HCT116 (cell line): ENCODE measurements at regions not wholly inside any gene's neighbourhood (a gene's known extent, or its start where the extent isn't known, plus 50 kb on each side); places are given as distances from the start of the nearest gene placed in this dataset.

Experiments used
- CEBPB ChIP-seq: IDR thresholded peaks from 2 replicates; pipeline ENCODE4 v1.6.1; 2012; ENCODE audit warnings: low read depth
- EGR1 ChIP-seq: IDR thresholded peaks from 2 replicates; pipeline ENCODE4 v1.6.1; 2012; ENCODE audit warnings: low read depth
- EZH2phosphoT487 ChIP-seq: fragments of 200-600 bp; IDR thresholded peaks from 2 replicates; pipeline ENCODE4 v1.6.1; 2018; ENCODE audit warnings: antibody characterized with exemption, borderline replicate concordance
- RAD21 ChIP-seq: IDR thresholded peaks from 2 replicates; pipeline ENCODE4 v1.6.1; 2012; ENCODE audit warnings: low read depth, mild to moderate bottlenecking
- YY1 ChIP-seq: IDR thresholded peaks from 2 replicates; pipeline ENCODE4 v1.6.1; 2011; ENCODE audit warnings: low read length, low read depth, moderate library complexity, mild to moderate bottlenecking; ENCODE audit not compliant: insufficient replicate concordance; ENCODE audit errors: extremely low read depth
- ZFX ChIP-seq: fragments of 450-650 bp; IDR thresholded peaks from 2 replicates; pipeline ENCODE4 v1.6.1; 2017
- TF ChIP-seq, protein P1 (sequence below), 3 experiments: fragments of 200-600 bp in 1 of 3; sonication (generic) in 1 of 3; IDR thresholded peaks in 2 of 3; conservative IDR thresholded peaks in 1 of 3; 2 replicates each; pipeline ENCODE4 v1.5.1; 2012 to 2017; ENCODE audit warnings: low read depth in 2 of 3, low read length in 2 of 3, antibody characterized with exemption in 1 of 3, borderline replicate concordance in 1 of 3, control low read depth in 1 of 3, mild to moderate bottlenecking in 1 of 3, mixed read lengths in 1 of 3, mixed run types in 1 of 3, moderate library complexity in 1 of 3; ENCODE audit not compliant: insufficient read depth in 1 of 3
- TF ChIP-seq, protein P2 (sequence below): IDR thresholded peaks from 2 replicates; pipeline ENCODE4 v1.6.1; 2011; ENCODE audit warnings: mild to moderate bottlenecking, low read length, moderate library complexity; ENCODE audit not compliant: insufficient replicate concordance; ENCODE audit errors: extremely low read depth
- TF ChIP-seq, protein P3 (sequence below): IDR thresholded peaks from 2 replicates; pipeline ENCODE4 v1.6.1; 2012

DNA sequence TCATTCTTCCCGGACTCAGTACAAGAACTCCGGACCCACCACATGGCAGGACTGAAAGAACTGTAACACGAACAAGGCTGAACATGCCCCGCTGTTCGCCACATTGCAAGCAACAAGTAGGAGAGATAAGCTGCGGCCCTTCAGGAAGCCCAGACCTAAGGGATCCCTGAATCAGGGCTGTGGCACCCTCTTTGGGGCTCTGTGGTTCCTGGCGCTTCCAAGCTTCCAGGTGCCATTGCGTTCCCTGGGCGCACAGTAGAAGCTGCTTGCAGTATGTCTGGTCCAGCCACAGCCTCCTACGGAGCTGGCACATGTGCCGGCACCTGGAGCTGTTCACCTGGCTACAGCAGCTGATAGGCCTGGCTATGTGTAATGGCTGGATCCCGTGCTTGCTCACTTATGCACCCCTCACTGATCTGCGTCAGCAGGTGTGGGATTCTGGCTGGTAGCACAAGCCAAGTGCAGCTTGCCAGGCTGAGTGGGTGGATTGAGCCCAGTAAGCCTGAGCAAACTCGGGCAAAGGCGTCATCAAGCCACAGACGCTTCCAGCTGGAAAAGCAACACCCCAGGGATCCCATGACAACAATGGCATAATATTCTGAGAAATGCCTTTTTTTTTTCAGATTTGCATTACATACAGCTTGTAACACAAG lies 748.6 kb upstream of the GBE1 start:
- TF ChIP-seq, protein P1, sequence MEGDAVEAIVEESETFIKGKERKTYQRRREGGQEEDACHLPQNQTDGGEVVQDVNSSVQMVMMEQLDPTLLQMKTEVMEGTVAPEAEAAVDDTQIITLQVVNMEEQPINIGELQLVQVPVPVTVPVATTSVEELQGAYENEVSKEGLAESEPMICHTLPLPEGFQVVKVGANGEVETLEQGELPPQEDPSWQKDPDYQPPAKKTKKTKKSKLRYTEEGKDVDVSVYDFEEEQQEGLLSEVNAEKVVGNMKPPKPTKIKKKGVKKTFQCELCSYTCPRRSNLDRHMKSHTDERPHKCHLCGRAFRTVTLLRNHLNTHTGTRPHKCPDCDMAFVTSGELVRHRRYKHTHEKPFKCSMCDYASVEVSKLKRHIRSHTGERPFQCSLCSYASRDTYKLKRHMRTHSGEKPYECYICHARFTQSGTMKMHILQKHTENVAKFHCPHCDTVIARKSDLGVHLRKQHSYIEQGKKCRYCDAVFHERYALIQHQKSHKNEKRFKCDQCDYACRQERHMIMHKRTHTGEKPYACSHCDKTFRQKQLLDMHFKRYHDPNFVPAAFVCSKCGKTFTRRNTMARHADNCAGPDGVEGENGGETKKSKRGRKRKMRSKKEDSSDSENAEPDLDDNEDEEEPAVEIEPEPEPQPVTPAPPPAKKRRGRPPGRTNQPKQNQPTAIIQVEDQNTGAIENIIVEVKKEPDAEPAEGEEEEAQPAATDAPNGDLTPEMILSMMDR (IDR thresholded peaks at IDR 0.05 in 2 of 3, conservative IDR thresholded peaks at IDR 0.05 in 1 of 3; ENCODE audit: borderline replicate concordance in 1 of 3, insufficient read depth in 1 of 3, low read depth in 2 of 3, low read length in 2 of 3), result no peak
- TF ChIP-seq YY1 (no peak), EZH2phosphoT487 (no peak), EGR1 (no peak), ZFX (no peak), RAD21 (no peak), CEBPB (no peak)
- TF ChIP-seq, protein P2, sequence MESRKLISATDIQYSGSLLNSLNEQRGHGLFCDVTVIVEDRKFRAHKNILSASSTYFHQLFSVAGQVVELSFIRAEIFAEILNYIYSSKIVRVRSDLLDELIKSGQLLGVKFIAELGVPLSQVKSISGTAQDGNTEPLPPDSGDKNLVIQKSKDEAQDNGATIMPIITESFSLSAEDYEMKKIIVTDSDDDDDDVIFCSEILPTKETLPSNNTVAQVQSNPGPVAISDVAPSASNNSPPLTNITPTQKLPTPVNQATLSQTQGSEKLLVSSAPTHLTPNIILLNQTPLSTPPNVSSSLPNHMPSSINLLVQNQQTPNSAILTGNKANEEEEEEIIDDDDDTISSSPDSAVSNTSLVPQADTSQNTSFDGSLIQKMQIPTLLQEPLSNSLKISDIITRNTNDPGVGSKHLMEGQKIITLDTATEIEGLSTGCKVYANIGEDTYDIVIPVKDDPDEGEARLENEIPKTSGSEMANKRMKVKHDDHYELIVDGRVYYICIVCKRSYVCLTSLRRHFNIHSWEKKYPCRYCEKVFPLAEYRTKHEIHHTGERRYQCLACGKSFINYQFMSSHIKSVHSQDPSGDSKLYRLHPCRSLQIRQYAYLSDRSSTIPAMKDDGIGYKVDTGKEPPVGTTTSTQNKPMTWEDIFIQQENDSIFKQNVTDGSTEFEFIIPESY, result no peak
- TF ChIP-seq, protein P3, sequence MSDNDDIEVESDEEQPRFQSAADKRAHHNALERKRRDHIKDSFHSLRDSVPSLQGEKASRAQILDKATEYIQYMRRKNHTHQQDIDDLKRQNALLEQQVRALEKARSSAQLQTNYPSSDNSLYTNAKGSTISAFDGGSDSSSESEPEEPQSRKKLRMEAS, result no peak
